AG04449 (cell line): ENCODE measurements at regions not wholly inside any gene's neighbourhood (a gene's known extent, or its start where the extent isn't known, plus 50 kb on each side); places are given as distances from the start of the nearest gene placed in this dataset.

Source experiments
- CTCF ChIA-PET: fragments of 350-600 bp; formaldehyde crosslinking; extraction: SDS; loops from one replicate; lab custom pipeline; 2021; ENCODE audit warnings: antibody characterized with exemption; lab: Yijun Ruan, JAX
- POLR2A ChIA-PET: fragments of 400-600, 350-600 bp; formaldehyde crosslinking; extraction: SDS; loops from one replicate; lab custom pipeline; 2020; ENCODE audit warnings: antibody characterized with exemption, inconsistent platforms; lab: Yijun Ruan, JAX
- DNase-seq: peaks from one replicate; pipeline ENCODE4 v3.0.0-alpha.2; 2010; ENCODE audit warnings: low read depth, low spot score
- H3K4me3 ChIP-seq: 2 replicates; pipeline ENCODE4 v1.5.1; 2011; ENCODE audit warnings: low read depth, mild to moderate bottlenecking, control low read depth, low read length
- TF ChIP-seq, protein P1 (sequence below): IDR thresholded peaks from one replicate; pipeline ENCODE4 v1.5.1; 2011; ENCODE audit warnings: mild to moderate bottlenecking, moderate library complexity, low read length, control low read depth, inconsistent platforms; ENCODE audit not compliant: insufficient read depth; ENCODE audit errors: missing control alignments

GRCh38 chr9:12874395-12874794 lies 99.6 kb downstream of the LURAP1L start:
- DNase-seq = no peak
- TF ChIP-seq, protein P1, sequence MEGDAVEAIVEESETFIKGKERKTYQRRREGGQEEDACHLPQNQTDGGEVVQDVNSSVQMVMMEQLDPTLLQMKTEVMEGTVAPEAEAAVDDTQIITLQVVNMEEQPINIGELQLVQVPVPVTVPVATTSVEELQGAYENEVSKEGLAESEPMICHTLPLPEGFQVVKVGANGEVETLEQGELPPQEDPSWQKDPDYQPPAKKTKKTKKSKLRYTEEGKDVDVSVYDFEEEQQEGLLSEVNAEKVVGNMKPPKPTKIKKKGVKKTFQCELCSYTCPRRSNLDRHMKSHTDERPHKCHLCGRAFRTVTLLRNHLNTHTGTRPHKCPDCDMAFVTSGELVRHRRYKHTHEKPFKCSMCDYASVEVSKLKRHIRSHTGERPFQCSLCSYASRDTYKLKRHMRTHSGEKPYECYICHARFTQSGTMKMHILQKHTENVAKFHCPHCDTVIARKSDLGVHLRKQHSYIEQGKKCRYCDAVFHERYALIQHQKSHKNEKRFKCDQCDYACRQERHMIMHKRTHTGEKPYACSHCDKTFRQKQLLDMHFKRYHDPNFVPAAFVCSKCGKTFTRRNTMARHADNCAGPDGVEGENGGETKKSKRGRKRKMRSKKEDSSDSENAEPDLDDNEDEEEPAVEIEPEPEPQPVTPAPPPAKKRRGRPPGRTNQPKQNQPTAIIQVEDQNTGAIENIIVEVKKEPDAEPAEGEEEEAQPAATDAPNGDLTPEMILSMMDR = no peak
- POLR2A ChIA-PET = interaction anchor here (0.7 kb wide), 1 partner anchor 60 kb away, joined by 3 read pairs; no protein-coding TSS in a partner anchor
- no peak overlapping the region for H3K4me3 ChIP-seq
- CTCF ChIA-PET = interaction anchor here (1.4 kb wide), 1 partner anchor 155 kb away, joined by 3 read pairs; no protein-coding TSS in a partner anchor

DNA sequence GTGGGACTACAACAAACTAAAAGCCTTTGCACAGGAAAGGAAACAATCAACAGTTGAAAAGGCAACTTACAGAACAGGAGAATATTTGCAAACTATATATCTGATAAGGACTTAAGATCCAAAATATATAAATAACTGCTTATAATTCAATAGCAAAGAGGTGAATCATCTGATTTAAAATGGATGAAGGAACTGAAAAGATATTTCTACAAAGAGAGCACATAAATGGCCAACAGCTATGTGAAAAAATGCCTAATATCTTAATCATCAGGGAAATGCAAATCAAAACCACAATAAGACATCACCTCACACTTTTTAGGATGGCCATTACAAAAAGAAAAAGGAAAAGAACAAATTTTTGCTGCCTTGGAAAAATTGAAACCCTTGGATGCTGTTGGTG lies 100.4 kb downstream of the LURAP1L start:
- TF ChIP-seq, protein P1 = no peak
- H3K4me3 ChIP-seq = no peak overlapping the region
- no peak for DNase-seq
- ChIA-PET CTCF (interaction anchor here (1.4 kb wide), 1 partner anchor 156 kb away, joined by 3 read pairs; no protein-coding TSS in a partner anchor), POLR2A (no interaction called here)

- H3K4me3 ChIP-seq = no peak overlapping the region
- TF ChIP-seq, protein P1 = no peak
- no peak for DNase-seq
- POLR2A ChIA-PET = no interaction called here
- CTCF ChIA-PET = interaction anchor here (0.6 to 1.6 kb wide), 6 partner anchors 8 to 157 kb away, joined by 3 to 6 read pairs (median 3); no protein-coding TSS in a partner anchor
These were observed 102.1 kb downstream of the LURAP1L start for GRCh38 chr9:12876872-12877271.

DNA sequence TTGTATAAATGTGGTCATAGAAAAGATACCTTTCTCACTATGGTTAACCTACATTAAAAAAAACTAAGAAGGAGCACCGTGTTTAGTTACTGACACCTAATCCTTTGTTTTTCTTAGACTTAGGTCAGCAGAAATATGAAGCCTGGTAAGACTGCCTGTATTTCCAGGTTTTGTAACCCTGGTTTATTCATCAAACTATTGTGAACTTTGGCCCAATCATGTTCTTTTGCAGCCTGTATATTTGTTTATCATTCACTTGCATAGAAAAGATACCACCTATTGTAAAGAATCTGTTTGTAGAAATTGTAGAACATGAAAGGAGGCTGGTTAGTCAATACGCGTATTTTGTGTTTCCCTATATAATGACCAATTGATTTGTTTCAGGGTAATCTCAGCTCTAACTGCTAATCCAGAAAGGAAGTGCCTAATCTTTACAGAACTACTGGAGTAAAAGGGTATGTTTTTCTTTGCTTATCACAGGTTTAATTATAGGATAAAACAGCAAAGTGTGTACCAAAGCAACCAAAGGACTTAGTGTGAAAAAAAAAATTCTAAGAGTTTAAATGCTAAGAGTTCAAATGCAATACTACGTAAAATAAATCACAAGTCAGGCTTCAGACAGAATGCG lies 103.6 kb downstream of the LURAP1L start:
- TF ChIP-seq, protein P1 = no peak
- DNase-seq = no peak
- no peak overlapping the region for H3K4me3 ChIP-seq
- CTCF ChIA-PET = no interaction called here
- POLR2A ChIA-PET = no interaction called here

DNA sequence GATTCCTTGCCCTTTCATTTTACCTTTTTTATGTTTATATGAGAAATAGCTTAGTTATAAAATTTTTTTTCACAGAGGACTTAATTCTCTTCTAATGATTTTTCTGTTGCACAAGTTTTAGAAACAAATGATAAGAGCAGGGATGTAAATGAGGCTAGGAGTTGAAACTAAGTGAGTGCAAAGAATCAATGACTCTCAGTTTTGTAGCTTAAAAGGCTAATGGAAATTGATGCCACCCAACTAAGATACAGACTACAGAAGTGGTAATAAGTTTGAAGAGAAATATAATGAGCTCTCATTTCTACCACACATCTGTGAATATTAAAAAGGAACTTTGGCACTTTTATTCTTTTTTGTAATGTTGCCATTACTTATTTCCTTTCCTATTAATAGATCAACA lies 105.1 kb downstream of the LURAP1L start:
- no peak overlapping the region for H3K4me3 ChIP-seq
- DNase-seq = no peak
- ChIA-PET POLR2A (no interaction called here), CTCF (interaction anchor here (1.2 to 1.6 kb wide), 6 partner anchors 104 to 208 kb away, joined by 3 to 4 read pairs (median 4); partner anchors contain the start of gene LURAP1L)
- TF ChIP-seq, protein P1 = no peak

DNA sequence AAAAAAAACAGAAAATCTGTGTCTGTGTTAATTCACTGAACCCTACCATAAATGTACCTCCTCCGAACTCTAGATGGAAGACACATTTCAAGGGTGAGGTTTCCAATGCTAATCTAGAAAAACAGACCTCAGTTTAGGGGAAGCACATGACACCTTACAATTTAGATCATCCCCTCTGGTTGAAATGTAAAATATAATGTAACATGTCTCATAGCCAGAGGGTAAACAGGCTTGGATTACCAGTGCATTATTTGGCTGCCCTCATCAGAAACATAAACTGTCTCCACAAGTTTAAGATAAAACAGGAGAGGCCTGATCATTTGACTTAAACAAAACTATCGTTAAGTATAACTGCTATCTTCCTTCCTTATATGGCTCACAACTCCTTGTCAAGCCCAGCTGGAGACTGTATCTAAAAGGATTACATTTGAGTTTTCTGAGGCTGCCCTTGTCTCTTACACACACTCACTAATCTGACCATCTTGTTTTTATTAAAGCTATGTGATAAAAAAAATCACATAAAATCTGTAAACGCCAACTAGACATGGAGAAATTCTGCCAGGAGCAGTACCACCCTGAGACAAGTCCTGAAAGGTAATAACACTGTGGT lies 105.7 kb downstream of the LURAP1L start:
- CTCF ChIA-PET = interaction anchor here (1.0 to 1.6 kb wide), 5 partner anchors 11 to 208 kb away, joined by 3 to 4 read pairs (median 3); no protein-coding TSS in a partner anchor
- H3K4me3 ChIP-seq = no peak overlapping the region
- POLR2A ChIA-PET = no interaction called here
- DNase-seq = no peak
- TF ChIP-seq, protein P1 = no peak
